GM18870 (cell line): ENCODE measurements at regions not wholly inside any gene's neighbourhood (a gene's known extent, or its start where the extent isn't known, plus 50 kb on each side); places are given as distances from the start of the nearest gene placed in this dataset.
"Not testable (repeated sequence)": the region's sequence is repeated elsewhere in the genome, so short reads cannot be mapped to it uniquely, and the experiment has no call there.

Experiments used
- ATAC-seq: cut with Tn5 transposase; IDR thresholded peaks from one replicate; pipeline ENCODE4 v1.9.1; 2021; ENCODE audit warnings: moderate library complexity; ENCODE audit not compliant: unreplicated experiment

DNA sequence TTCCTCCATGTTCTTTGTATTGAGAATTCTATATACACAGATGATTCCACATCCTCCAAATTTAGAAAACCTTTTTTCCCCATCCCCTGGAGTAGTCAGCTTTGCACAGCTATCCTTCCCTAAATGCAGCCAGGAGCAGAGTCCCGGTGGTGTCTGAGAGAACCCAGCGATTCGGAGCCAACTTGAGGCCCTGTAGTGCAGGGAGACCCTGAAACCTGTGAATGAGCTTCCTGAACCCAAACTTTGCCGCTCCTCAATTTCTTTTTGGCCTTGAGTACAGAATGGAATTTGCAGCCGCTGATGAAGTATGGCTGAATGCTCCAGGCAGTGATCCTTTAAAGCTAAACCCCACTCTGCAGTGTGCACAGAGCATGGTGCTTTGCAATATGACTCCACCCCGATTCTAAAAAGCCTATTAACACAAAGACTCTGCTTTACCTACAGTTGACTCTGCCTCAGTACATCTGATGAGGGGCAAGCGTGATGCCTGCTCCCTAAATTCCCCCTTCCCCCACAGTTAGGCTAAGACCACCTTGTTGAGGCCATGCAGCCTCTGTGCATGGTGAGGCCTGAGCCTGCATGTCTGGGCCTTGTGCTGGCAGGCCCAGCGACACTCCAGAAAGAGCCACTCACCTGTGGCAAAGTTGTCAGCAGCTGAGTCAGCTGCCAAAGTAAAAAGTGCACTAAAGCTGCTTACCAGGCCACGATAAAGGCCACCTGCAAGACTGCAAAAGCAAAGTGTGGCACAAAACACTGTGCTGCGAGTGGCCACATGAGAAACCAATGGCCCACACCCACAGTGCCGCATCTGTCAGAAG is 82.1 kb downstream of the PLEKHG1 start:
- ATAC-seq: no peak

DNA sequence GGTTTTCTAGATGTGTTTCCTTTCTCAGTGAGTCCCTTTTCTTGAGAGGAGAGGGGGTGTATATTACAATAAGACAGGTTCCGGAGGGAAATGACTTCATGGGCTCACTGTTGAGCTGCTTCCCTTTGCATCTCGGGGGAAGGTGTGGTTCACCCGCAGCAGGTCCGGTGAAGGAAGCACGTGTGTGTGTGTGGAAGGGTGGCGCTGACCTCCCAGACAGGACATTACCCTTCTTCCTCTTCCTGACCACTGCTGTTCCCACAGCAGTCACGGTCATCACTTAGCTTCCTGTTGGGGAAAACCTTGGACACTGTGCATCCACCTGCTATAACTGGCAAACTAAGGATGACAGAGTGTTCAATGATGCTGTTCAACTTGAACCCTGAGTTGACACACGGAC is 83.6 kb downstream of the PLEKHG1 start:
- ATAC-seq: no peak

- no peak for ATAC-seq
Measured at GRCh38 chr6:150684161-150684560, 84.5 kb downstream of the PLEKHG1 start.

DNA sequence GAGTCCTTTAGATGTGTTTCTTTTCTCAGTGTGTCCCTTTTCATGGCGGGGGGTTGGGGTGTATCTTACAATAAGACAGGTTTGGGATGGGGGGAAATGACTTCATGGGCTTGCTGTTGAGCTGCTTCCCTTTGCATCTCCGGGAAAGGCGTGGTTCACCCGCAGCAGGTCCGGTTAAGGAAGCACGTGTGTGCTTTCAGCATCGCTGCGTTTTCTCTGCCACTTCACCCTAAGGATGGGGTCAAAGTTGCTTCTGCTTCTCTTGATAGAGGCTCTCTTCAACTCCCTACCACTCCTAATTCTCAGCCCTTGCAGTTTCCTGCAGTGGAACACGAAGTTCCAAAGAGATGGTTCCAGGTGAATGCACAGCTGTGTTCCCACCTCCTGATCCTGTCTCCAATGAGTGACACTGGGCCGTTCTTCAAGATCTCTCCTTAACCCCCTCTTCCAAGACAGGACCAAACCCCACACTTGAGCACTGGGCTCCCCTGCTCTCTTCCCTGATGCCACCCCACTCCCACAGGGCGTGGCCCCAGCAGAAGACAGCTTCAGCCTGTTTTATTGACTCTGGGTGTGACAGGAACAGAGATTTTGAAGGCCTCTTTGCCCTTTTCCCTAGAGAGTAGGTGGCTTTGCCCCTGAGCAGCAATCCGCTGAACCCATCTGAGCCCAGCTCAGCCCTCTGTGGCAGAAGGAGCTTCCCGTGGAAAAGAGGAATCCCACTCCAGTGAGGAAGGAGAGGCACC is 85.2 kb downstream of the PLEKHG1 start:
- no peak for ATAC-seq

GRCh38 chr6:150685860-150686259 is 86.2 kb downstream of the PLEKHG1 start:
- no peak for ATAC-seq

DNA sequence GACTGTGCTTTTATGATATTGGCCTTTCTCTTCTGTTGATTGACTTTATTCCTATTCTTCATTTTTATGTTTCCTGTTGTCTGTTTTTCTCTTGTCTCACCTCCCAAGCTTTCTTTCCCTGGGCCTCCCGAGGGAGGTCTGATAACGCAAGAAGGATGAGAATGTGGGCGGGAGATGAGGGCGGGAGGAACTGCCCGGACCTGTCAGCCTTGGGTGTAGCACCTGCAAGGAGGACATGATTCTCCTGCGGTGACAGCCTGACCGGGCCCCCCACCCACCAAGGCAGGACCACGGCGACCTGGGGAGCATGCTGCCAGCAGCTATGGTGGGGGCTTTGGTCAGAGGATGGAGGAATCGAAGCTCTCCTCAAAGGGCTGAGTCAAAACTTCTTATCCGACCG is 86.9 kb downstream of the PLEKHG1 start:
- ATAC-seq: no peak

DNA sequence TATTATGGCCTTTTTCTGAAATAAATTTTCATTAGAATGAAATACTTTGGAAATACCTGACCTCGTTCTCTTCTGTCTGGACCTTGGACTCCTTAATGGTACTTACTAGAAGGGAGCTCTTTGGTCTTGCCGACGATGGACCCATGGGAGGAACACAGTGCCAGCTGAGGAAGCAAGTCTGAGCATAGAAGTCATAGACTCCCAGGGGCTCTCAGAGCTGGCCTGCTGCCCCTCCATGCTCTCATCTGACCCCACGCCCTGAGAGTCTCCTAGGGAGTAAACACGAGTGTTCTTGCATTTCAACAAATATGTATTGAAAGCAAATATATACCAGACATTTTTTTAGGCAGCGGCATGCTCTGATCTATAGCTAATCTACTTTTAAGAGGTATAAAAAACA is 87.8 kb downstream of the PLEKHG1 start:
- ATAC-seq: no peak

- ATAC-seq: no peak
Measured at GRCh38 chr6:150689900-150690590, 90.4 kb downstream of the PLEKHG1 start.

DNA sequence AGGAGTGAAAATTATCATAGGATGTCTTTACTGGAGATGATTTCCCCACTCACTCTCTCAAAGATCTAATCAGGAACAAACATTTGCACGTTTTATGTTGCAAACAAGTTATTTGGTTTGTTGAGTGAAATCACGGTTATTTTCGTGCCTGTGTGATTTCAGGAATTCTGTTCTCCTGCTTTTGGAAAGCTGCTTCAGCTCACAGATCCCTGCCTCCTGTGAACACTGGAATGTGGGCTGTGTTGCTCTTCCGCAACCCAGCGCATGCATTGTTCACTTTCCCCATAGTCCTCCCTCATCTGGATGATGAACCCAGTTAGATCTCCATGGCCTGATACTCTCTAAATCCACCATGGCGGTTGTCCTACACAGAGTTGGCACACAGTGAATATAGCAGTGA is 91.0 kb downstream of the PLEKHG1 start:
- no peak for ATAC-seq

GRCh38 chr6:150691463-150691862 is 91.8 kb downstream of the PLEKHG1 start:
- no peak for ATAC-seq

DNA sequence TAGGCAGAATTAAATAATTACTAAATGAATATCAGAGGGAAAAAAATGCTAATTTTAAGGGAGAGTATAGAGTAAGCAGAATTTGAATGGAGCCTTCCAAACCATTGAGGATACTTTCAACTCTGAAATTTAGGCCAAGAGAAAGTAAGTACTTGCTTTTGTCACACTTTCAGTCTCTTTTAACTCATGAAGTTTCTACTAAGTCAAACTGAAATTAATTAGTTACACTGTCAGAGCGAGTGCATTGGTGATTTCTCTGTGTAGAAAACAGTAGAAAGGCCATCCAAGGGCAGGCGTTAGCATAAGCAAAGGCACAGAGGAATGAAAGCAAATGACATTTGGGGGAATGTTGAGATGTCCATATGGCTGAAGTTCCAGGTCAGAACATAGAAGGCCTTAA is 92.9 kb downstream of the PLEKHG1 start:
- ATAC-seq: peak; percentile 92

DNA sequence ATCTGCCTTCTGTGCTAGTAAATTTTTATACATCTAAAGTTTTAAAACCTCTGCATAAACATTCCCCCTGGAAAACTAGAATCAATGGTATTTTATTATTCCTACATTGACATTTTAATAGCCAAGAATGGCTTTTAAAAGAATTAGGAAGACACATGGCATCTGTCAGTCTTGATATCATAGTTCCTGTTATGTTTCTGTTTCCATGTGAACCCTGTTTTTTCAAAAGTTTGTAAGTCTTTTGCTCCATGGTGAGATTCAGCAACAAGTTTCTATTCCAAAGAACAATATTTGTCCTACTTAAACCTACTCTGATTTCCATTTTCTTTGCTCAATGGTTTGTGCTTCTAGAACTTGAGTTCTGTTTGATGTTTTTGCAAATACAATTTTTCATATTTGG is 95.2 kb downstream of the PLEKHG1 start:
- no peak for ATAC-seq

DNA sequence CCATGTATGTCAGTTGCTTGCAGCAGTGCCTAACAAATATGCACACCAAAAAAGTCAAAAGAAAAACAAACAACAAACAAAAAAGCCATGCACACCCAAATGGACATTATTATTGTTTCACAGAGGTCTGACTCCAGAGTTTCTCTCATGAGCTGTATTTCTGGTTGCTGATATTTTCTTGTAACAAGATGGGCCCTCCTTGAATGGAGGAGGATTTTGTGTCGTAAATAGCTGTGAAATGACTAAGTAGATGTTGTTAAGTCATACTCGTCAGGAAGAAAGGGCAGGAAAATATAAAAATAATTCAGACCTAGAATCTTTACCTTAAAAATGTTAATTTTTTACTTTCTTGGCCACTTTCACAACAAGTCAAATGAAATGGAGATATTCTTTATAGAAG is 96.0 kb downstream of the PLEKHG1 start:
- no peak for ATAC-seq

DNA sequence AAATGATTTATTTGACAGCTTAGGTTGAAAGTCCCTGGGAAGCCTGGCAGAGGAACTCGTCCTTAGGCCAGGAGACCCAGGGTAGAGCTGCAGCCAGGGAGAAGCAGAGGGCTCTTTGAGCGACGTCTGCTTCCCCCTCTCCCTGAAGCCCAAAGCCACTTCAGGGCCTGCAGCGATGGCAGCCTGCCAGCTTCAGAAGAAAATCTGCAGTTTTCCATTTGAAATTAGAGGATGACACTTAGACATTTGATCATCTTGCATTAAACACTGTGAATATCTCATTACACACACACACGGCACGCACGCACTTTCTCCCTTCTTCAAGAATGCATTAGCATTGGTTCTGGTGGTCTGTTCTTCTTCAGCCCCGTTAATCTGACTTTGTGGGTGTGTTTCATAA is 96.5 kb downstream of the PLEKHG1 start:
- no peak for ATAC-seq

DNA sequence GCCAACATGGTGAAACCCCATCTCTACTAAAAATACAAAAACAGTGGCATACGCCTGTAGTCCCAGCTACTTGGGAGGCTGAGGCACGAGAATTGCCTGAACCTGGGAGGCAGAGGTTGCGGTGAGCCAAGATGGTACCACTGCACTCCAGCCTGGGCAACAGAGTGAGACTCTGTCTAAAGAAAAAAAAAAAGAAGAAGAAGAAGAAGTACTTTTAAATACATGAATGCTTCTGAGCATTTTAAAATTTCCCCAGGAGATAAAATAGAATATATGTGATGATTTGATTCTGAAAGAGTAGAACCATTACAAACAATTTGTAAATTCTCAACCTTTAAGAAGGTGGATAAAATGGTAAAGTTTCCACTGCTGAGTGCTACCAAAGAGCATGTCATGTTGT is 97.2 kb downstream of the PLEKHG1 start:
- not testable (repeated sequence) for ATAC-seq

DNA sequence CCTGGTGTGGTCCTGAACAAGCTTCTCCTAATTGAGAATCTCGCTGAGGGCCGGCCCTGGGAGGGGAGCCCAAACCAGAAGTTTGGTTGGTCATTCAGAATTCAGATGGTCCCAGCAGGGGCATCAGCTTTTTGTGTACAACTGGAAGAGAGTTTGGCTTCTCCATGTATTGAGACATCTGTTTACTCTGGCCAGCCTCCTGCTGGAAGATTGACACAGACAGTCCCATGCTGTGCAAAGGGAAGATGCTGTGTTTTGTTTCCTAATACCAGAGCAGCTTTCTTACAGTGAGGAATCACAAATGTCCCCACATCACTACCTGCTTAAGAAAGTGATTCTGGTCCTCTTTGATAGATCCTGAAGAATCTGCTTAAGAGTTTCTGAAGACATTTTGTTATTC is 97.8 kb downstream of the PLEKHG1 start:
- no peak for ATAC-seq

DNA sequence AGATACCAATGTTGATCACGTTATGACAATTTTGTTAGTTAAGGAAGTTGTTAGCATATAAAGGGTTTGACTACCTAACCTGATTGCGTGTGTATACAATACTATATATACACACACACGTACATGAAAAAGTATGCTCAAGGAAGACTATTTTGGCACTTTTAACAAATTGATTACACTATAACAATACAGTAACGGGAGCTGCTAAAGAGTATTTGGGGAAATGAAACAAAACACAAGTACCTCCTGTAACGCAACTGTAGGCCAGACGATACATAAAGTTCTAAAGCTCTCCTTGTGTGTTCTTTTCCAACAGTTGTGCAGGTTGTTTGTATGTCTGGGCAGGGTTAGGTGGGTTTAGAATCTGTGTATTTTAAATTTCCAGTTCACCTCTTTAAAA is 98.7 kb downstream of the PLEKHG1 start:
- peak; percentile 67 for ATAC-seq

DNA sequence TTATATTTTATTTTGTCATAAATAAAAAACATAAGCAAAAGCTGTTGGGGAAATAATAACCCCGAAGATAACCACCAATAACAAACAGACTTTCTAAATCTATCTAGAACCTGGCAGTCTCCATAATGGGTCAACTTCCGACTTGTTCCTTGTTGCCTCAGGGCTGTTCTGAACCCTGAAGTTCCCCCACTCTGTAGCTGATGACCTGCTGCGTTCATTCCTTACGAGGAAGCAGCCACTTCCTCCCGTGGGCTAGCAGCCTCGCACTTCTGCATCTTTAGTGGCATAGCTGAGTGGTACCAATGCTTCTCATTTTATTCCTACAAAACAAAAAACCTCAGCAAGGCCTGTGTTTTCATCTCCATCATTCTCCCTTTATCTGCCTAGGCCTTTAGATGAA is 103.0 kb downstream of the PLEKHG1 start:
- no peak for ATAC-seq

GRCh38 chr6:150704447-150705192 is 104.9 kb downstream of the PLEKHG1 start:
- ATAC-seq: no peak

GRCh38 chr6:150705392-150705791 is 105.7 kb downstream of the PLEKHG1 start:
- no peak for ATAC-seq

DNA sequence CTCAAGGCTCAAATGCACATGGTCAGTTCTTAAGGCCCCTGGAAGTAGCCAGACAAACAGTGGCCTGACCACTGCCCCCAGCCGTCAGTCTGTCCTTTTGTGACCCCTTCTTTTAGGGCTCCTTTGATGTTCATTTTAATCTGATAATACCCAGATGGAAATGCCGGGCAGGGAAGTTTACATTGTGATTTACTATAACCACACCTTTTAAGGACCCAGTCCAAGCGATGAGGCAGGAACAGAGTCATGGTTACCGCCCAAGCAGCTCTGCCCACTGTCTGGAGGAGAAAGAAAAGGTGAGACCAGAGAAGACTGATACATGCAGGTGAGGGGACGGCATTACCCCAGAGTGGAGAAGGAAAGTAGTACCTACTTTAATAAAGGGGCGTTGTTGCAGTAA is 110.6 kb downstream of the PLEKHG1 start:
- ATAC-seq: no peak
